ENCODE measurements at regions not wholly inside any gene's neighbourhood (a gene's known extent, or its start where the extent isn't known, plus 50 kb on each side); places are given as distances from the start of the nearest gene placed in this dataset.

GRCh38 chr11:110035357-110035756 lies 57.8 kb upstream of the ZC3H12C start:
- H3K27me3 ChIP-seq (replicated peaks in 1 of 2; ENCODE audit: control insufficient read depth in 2 of 2, insufficient read depth in 2 of 2, low read length in 1 of 2), result no peaks in the 10 kb centered on the region
- H3K4me1 ChIP-seq (ENCODE audit: control insufficient read depth, insufficient read depth, low read length), result no peaks in the 10 kb centered on the region

GRCh38 chr11:110038201-110038600 lies 55.0 kb upstream of the ZC3H12C start:
- ATAC-seq (no peak), DNase-seq (ENCODE audit: low read depth, low spot score) (no peak), FAIRE-seq (no peak)
- H3K36me3 ChIP-seq (ENCODE audit: control insufficient read depth in 2 of 2, insufficient read depth in 2 of 2, low read length in 1 of 2), result no peaks in the 10 kb centered on the region
- POLR2A ChIA-PET, result interaction anchor here (0.7 kb wide), 1 partner anchor 69 kb away, joined by 3 read pairs; no protein-coding TSS in a partner anchor
- H2AFZ ChIP-seq (ENCODE audit: control insufficient read depth, low read depth, low read length), result no peak overlapping the region
- intact Hi-C loops (cut with micrococcal nuclease; ENCODE audit: unreplicated experiment), result no loop called here
- peaks cover 4% of the 10 kb centered on the region for H3K9me3 ChIP-seq (replicated peaks; ENCODE audit: control insufficient read depth, insufficient read depth, low read length)
- H3K9ac ChIP-seq (ENCODE audit: control insufficient read depth, insufficient read depth, low read length), result no peak overlapping the region
- SMC1A ChIA-PET (ENCODE audit: uncharacterized antibody, unreplicated experiment), result interaction anchor here (1.1 to 1.4 kb wide), 4 partner anchors 9 to 39 kb away, joined by 4 to 10 read pairs (median 4); no protein-coding TSS in a partner anchor
- in situ Hi-C loops (cut with MboI), result no loop called here
- RAD21 ChIA-PET (ENCODE audit: unreplicated experiment), result no interaction called here
- CTCF ChIA-PET, result interaction anchor here (1.9 kb wide), 1 partner anchor 26 kb away, joined by 4 read pairs; no protein-coding TSS in a partner anchor
- 81% methylated on average over 3 of the region's 3 CpGs for WGBS (ENCODE audit: insufficient coverage, insufficient replicate concordance, low lambda C conversion rate, missing lambda C conversion rate)
- BruUV-seq (replicated peaks), result no TSS peak
- no peaks in the 10 kb centered on the region for H3K27me3 ChIP-seq (replicated peaks in 1 of 2; ENCODE audit: control insufficient read depth in 2 of 2, insufficient read depth in 2 of 2, low read length in 1 of 2)
- H4K20me1 ChIP-seq (ENCODE audit: control insufficient read depth, insufficient read depth), result no peaks in the 10 kb centered on the region
- H3K27ac ChIP-seq (ENCODE audit: control insufficient read depth, insufficient read depth), result no peak overlapping the region
- H3K79me2 ChIP-seq (ENCODE audit: control insufficient read depth, insufficient read depth, low read length), result no peaks in the 10 kb centered on the region
- H3K4me1 ChIP-seq (ENCODE audit: control insufficient read depth, insufficient read depth, low read length), result no peaks in the 10 kb centered on the region
- H3K4me2 ChIP-seq (ENCODE audit: control insufficient read depth, insufficient read depth), result no peak overlapping the region
- no peak overlapping the region for H3K4me3 ChIP-seq
- TF ChIP-seq MTA3 (IDR thresholded peaks at IDR 0.05; ENCODE audit: borderline replicate concordance, low read length) (no peak), GABPA (IDR thresholded peaks at IDR 0.05; ENCODE audit: low read depth) (no peak), HDAC2 (IDR thresholded peaks at IDR 0.05) (no peak), FOXM1 (IDR thresholded peaks at IDR 0.05; ENCODE audit: low read depth, low read length) (no peak), MEF2B (IDR thresholded peaks at IDR 0.05; ENCODE audit: partially characterized antibody, poor library complexity, severe bottlenecking) (no peak), MEF2A (IDR thresholded peaks at IDR 0.05; ENCODE audit: insufficient read depth, low read depth, low read length) (no peak), EGR1 (IDR thresholded peaks at IDR 0.05; ENCODE audit: borderline replicate concordance in 1 of 2, low read depth in 2 of 2, low read length in 2 of 2) (no peak), SIN3A (IDR thresholded peaks at IDR 0.05; ENCODE audit: low read depth, low read length) (no peak), NFYB (IDR thresholded peaks at IDR 0.05; ENCODE audit: insufficient read depth, low read depth, low read length) (no peak), PML (IDR thresholded peaks at IDR 0.05; ENCODE audit: low read length) (no peak), RAD51 (IDR thresholded peaks at IDR 0.05) (no peak), JUND (IDR thresholded peaks at IDR 0.05; ENCODE audit: low read depth, low read length) (no peak), CHD2 (IDR thresholded peaks at IDR 0.05; ENCODE audit: borderline replicate concordance, low read depth, low read length) (no peak), ZNF24 (IDR thresholded peaks at IDR 0.05) (no peak), HDGF (IDR thresholded peaks at IDR 0.05) (no peak), RB1 (IDR thresholded peaks at IDR 0.05; ENCODE audit: borderline replicate concordance) (no peak), USF2 (IDR thresholded peaks at IDR 0.05; ENCODE audit: borderline replicate concordance, low read depth, low read length) (no peak)

More at GRCh38 chr11:110035357-110035756, 57.8 kb upstream of the ZC3H12C start:
- Histone ChIP-seq H3K4me3 (no peak overlapping the region), H3K9ac (ENCODE audit: control insufficient read depth, insufficient read depth, low read length) (no peak overlapping the region), H3K27ac (ENCODE audit: control insufficient read depth, insufficient read depth) (no peak overlapping the region), H3K79me2 (ENCODE audit: control insufficient read depth, insufficient read depth, low read length) (no peaks in the 10 kb centered on the region), H3K9me3 (replicated peaks; ENCODE audit: control insufficient read depth, insufficient read depth, low read length) (peaks cover 4% of the 10 kb centered on the region), H3K36me3 (ENCODE audit: control insufficient read depth in 2 of 2, insufficient read depth in 2 of 2, low read length in 1 of 2) (no peaks in the 10 kb centered on the region), H4K20me1 (ENCODE audit: control insufficient read depth, insufficient read depth) (no peaks in the 10 kb centered on the region), H2AFZ (ENCODE audit: control insufficient read depth, low read depth, low read length) (no peak overlapping the region), H3K4me2 (ENCODE audit: control insufficient read depth, insufficient read depth) (no peak overlapping the region)
- TF ChIP-seq TBL1XR1 (IDR thresholded peaks at IDR 0.05; ENCODE audit: low read depth, low read length) (no peak), MYC (IDR thresholded peaks at IDR 0.05; ENCODE audit: insufficient read depth, insufficient read length, insufficient replicate concordance, low read length, severe bottlenecking) (no peak)
- BruUV-seq (replicated peaks), result no TSS peak
- DNase-seq (ENCODE audit: low read depth, low spot score), result no peak
- 48% methylated on average over 2 of the region's 2 CpGs for WGBS (ENCODE audit: insufficient coverage, insufficient replicate concordance, low lambda C conversion rate, missing lambda C conversion rate)
- ATAC-seq, result no peak
- CTCF ChIA-PET, result interaction anchor here (0.7 to 1.2 kb wide), 2 partner anchors 9 to 46 kb away, joined by 3 read pairs; no protein-coding TSS in a partner anchor
- intact Hi-C loops (cut with micrococcal nuclease; ENCODE audit: unreplicated experiment), result no loop called here
- SMC1A ChIA-PET (ENCODE audit: uncharacterized antibody, unreplicated experiment), result interaction anchor here (0.6 to 1.3 kb wide), 4 partner anchors 10 to 396 kb away, joined by 3 to 4 read pairs (median 3); no protein-coding TSS in a partner anchor
- POLR2A ChIA-PET, result interaction anchor here (0.9 kb wide), 1 partner anchor 29 kb away, joined by 4 read pairs; no protein-coding TSS in a partner anchor
- no peak for FAIRE-seq
- in situ Hi-C loops (cut with MboI), result no loop called here
- RAD21 ChIA-PET (ENCODE audit: unreplicated experiment), result interaction anchor here (0.9 to 1.1 kb wide), 2 partner anchors 9 to 81 kb away, joined by 3 read pairs; no protein-coding TSS in a partner anchor
